ENCODE measurements at regions not wholly inside any gene's neighbourhood (a gene's known extent, or its start where the extent isn't known, plus 50 kb on each side); places are given as distances from the start of the nearest gene placed in this dataset.

DNA sequence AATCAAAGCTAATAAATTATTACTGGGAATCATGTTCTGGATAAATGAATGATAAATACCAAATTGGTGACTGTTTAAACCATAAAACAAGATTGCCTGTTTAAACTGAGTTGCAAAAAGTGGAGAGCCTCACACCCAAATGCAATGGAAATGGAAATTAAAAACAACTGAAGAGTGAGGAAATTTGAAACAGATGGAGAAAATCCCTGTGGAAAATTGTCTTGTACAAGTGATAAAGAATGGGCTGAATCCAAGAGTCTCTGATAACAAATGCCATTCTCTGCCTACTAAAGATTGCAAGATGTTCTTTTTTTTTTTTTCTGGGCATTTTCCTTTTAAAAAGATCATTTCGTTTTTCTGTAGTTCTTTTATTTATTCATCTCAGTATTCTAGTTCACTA is 426.3 kb downstream of the NLGN4X start:
- ATAC-seq (no peak), FAIRE-seq (no peak), DNase-seq (ENCODE audit: extremely low read depth in 1 of 4, low spot score in 3 of 4) (no peak)
- H3K27me3 ChIP-seq (ENCODE audit: control insufficient read depth in 2 of 2, insufficient read depth in 2 of 2, low read length in 2 of 2) = no peaks in the 10 kb centered on the region
- intact Hi-C loops (cut with micrococcal nuclease) = no loop called here
- no peaks in the 10 kb centered on the region for H4K20me1 ChIP-seq (replicated peaks; ENCODE audit: control insufficient read depth, insufficient read depth, low read length)
- in situ Hi-C loops (cut with MboI) = no loop called here
- H3K4me1 ChIP-seq (replicated peaks in 1 of 2; ENCODE audit: control insufficient read depth in 2 of 2, insufficient read depth in 2 of 2, low read length in 2 of 2) = no peaks in the 10 kb centered on the region
- H3K4me3 ChIP-seq = no peak overlapping the region
- H3K79me2 ChIP-seq (ENCODE audit: control insufficient read depth, insufficient read depth, low read length) = no peaks in the 10 kb centered on the region
- ChIA-PET CTCF (ENCODE audit: low intra/inter-chr PET ratio) (no interaction called here), POLR2A (no interaction called here)
- no peak overlapping the region for H3K9ac ChIP-seq (ENCODE audit: insufficient read depth in 1 of 2, low read depth in 2 of 2, low read length in 2 of 2)
- WGBS (ENCODE audit: insufficient coverage, low coverage, missing lambda C conversion rate) = 0% methylated on average over 1 of the region's 1 CpG
- no peak overlapping the region for H3K4me2 ChIP-seq (ENCODE audit: insufficient read depth, low read length)
- no peaks in the 10 kb centered on the region for H3K9me3 ChIP-seq (replicated peaks; ENCODE audit: control insufficient read depth, insufficient read depth, low read depth, low read length)
- no peak overlapping the region for H3K27ac ChIP-seq (ENCODE audit: extremely low read depth, low read depth, low read length)
- no peak overlapping the region for H2AFZ ChIP-seq (ENCODE audit: low read depth, low read length)
- no peaks in the 10 kb centered on the region for H3K36me3 ChIP-seq (ENCODE audit: control insufficient read depth, insufficient read depth, low read length)
- no TSS peak for BruUV-seq (replicated peaks)
- no peaks in the 10 kb centered on the region for H3K9me1 ChIP-seq (ENCODE audit: control insufficient read depth, insufficient read depth, low read length)
- TF ChIP-seq, protein P1, sequence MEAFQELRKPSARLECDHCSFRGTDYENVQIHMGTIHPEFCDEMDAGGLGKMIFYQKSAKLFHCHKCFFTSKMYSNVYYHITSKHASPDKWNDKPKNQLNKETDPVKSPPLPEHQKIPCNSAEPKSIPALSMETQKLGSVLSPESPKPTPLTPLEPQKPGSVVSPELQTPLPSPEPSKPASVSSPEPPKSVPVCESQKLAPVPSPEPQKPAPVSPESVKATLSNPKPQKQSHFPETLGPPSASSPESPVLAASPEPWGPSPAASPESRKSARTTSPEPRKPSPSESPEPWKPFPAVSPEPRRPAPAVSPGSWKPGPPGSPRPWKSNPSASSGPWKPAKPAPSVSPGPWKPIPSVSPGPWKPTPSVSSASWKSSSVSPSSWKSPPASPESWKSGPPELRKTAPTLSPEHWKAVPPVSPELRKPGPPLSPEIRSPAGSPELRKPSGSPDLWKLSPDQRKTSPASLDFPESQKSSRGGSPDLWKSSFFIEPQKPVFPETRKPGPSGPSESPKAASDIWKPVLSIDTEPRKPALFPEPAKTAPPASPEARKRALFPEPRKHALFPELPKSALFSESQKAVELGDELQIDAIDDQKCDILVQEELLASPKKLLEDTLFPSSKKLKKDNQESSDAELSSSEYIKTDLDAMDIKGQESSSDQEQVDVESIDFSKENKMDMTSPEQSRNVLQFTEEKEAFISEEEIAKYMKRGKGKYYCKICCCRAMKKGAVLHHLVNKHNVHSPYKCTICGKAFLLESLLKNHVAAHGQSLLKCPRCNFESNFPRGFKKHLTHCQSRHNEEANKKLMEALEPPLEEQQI (IDR thresholded peaks at IDR 0.05) = no peak
- TF ChIP-seq DMBX1 (CRISPR knock-in tag; IDR thresholded peaks at IDR 0.05; ENCODE audit: borderline replicate concordance) (no peak), BDP1 (IDR thresholded peaks at IDR 0.05; ENCODE audit: insufficient read depth, insufficient read length) (no peak)

DNA sequence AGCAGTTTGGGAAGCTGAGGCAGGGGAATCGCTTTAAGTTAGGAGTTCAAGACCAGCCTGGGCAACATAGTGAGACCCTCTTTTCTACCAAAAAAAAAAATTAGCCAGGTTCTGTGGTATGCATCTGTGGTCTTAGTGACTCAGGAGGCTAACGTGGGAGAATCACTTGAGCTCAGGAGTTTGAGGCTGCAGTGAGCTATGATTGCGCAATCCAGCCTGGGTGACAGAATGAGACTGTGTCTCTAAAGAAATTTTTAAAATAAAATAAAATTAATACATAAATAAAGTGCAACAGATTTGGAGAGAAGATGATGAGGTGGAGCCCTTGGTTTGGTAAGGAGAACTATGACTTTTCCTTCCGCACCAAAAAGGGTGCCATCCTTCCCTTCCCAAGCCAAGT is 436.9 kb downstream of the NLGN4X start:
- Histone ChIP-seq H3K27me3 (ENCODE audit: control insufficient read depth in 2 of 2, insufficient read depth in 2 of 2, low read length in 2 of 2) (no peaks in the 10 kb centered on the region), H3K4me1 (replicated peaks in 1 of 2; ENCODE audit: control insufficient read depth in 2 of 2, insufficient read depth in 2 of 2, low read length in 2 of 2) (no peaks in the 10 kb centered on the region), H3K9ac (ENCODE audit: insufficient read depth in 1 of 2, low read depth in 2 of 2, low read length in 2 of 2) (no peak overlapping the region), H3K9me1 (ENCODE audit: control insufficient read depth, insufficient read depth, low read length) (no peaks in the 10 kb centered on the region), H3K4me3 (no peak overlapping the region), H4K20me1 (replicated peaks; ENCODE audit: control insufficient read depth, insufficient read depth, low read length) (no peaks in the 10 kb centered on the region), H3K27ac (ENCODE audit: extremely low read depth, low read depth, low read length) (no peak overlapping the region), H2AFZ (ENCODE audit: low read depth, low read length) (no peak overlapping the region), H3K9me3 (replicated peaks; ENCODE audit: control insufficient read depth, insufficient read depth, low read depth, low read length) (no peaks in the 10 kb centered on the region; the same call in 1 of the 2 replicates), H3K4me2 (ENCODE audit: insufficient read depth, low read length) (no peak overlapping the region), H3K36me3 (ENCODE audit: control insufficient read depth, insufficient read depth, low read length) (no peaks in the 10 kb centered on the region), H3K79me2 (ENCODE audit: control insufficient read depth, insufficient read depth, low read length) (no peaks in the 10 kb centered on the region)
- ChIA-PET POLR2A (no interaction called here), CTCF (ENCODE audit: low intra/inter-chr PET ratio) (no interaction called here)
- in situ Hi-C loops (cut with MboI) (no loop called here), intact Hi-C loops (cut with micrococcal nuclease) (no loop called here)
- no TSS peak for BruUV-seq (replicated peaks)
- WGBS (ENCODE audit: insufficient coverage, low coverage, missing lambda C conversion rate) = 0% methylated on average over 1 of the region's 4 CpGs
- ATAC-seq (no peak), FAIRE-seq (no peak), DNase-seq (ENCODE audit: extremely low read depth in 1 of 4, low spot score in 3 of 4) (no peak)
- TF ChIP-seq CEBPB (tag; IDR thresholded peaks at IDR 0.05) (peak; percentile 66), CEBPG (CRISPR knock-in tag; IDR thresholded peaks at IDR 0.05) (no peak), CEBPG (tag; conservative IDR thresholded peaks at IDR 0.05 in 1 of 2, IDR thresholded peaks at IDR 0.05 in 1 of 2) (peak; percentile 19 to 87; a peak in 3 of 4 replicates), TAF7 (tag; IDR thresholded peaks at IDR 0.05) (no peak), POLR2H (tag; IDR thresholded peaks at IDR 0.05; ENCODE audit: low read depth) (no peak)
